ENCODE measurements at regions not wholly inside any gene's neighbourhood (a gene's known extent, or its start where the extent isn't known, plus 50 kb on each side); places are given as distances from the start of the nearest gene placed in this dataset.

DNA sequence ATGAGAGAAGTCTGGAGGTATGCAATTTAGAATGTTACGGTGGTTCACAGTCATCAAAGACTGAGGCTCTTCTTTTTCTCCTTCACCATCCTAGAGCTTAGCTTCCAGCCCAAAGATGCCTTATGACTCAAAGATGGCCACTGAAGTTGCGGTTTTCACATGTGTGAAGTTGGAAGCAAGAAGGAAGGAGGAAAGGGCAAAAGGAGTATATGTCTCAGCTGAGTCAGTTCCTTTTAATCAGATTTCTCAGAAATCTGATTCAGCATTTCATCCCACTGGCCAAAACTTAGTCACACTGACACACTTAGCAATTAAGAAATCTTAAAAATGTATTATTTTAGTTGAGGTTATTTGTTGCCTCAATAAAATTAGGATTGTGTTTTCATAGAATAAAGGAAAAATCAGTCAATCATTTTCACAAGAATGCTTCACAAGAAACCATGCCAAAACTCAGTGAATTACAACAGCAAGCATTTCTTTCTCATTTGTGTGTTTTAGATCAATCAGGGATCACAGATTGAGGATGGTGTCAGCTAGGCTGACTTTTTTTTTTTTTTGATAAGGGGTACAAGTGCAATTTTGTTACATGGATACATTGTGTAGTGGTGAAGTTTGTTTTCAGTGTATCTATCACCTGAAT lies 211.1 kb upstream of the GADL1 start:
- Histone ChIP-seq H3K27ac (ENCODE audit: insufficient read length, low read depth, low read length) (no peak overlapping the region), H2BK12ac (ENCODE audit: insufficient read length, low read depth, low read length) (no peak overlapping the region), H3K4ac (ENCODE audit: low read depth, low read length) (no peak overlapping the region), H3K23me2 (ENCODE audit: insufficient read length, low read depth, low read length, poor library complexity, severe bottlenecking) (no peaks in the 10 kb centered on the region), H3T11ph (ENCODE audit: low read length) (no peak overlapping the region), H2BK20ac (ENCODE audit: low read depth, low read length, poor library complexity, severe bottlenecking) (no peak overlapping the region), H2BK120ac (ENCODE audit: low read depth, low read length, poor library complexity, severe bottlenecking) (no peak overlapping the region), H4K91ac (ENCODE audit: insufficient read length, low read depth, low read length) (no peak overlapping the region), H3K18ac (ENCODE audit: insufficient read length, low read depth, low read length) (no peak overlapping the region), H4K20me1 (ENCODE audit: control insufficient read depth, insufficient read depth, insufficient read length) (no peaks in the 10 kb centered on the region), H3K23ac (ENCODE audit: insufficient read length, low read depth, low read length) (no peak overlapping the region), H3K27me3 (ENCODE audit: insufficient read depth, low read length) (no peaks in the 10 kb centered on the region), H3K9me3 (ENCODE audit: control insufficient read depth, low read depth, low read length) (no peaks in the 10 kb centered on the region), H2AK5ac (ENCODE audit: insufficient read length, low read length) (no peak overlapping the region), H3K9ac (ENCODE audit: extremely low read depth, insufficient read length, low read length) (no peak overlapping the region), H3K79me1 (ENCODE audit: insufficient read depth, low read depth, low read length, poor library complexity, severe bottlenecking) (no peaks in the 10 kb centered on the region), H3K79me2 (ENCODE audit: insufficient read depth, low read length) (no peaks in the 10 kb centered on the region), H2AFZ (ENCODE audit: low read length) (no peak overlapping the region), H4K8ac (replicated peaks; ENCODE audit: insufficient read length, low read depth, low read length) (no peak overlapping the region), H3K4me2 (ENCODE audit: insufficient read depth, insufficient read length, low read length) (no peak overlapping the region), H3K4me1 (ENCODE audit: insufficient read depth, low read length) (no peaks in the 10 kb centered on the region), H3K56ac (ENCODE audit: insufficient read length, low read depth, low read length) (no peak overlapping the region), H4K5ac (ENCODE audit: insufficient read length, low read depth, low read length) (no peak overlapping the region), H2BK5ac (ENCODE audit: insufficient read length, low read length) (no peak overlapping the region), H2BK15ac (ENCODE audit: low read depth, low read length) (no peak overlapping the region), H3K14ac (ENCODE audit: insufficient read depth, low read length) (no peak overlapping the region)
- Mint-ChIP-seq H3K4me3 (no peak overlapping the region), H3K9me3 (peaks cover 8 to 10% of the 10 kb centered on the region in 2 experiments; a peak in 3 of 5 replicates), H3K36me3 (ENCODE audit: insufficient read depth in 1 of 3, low read depth in 3 of 3) (peaks cover 0 to 9% (median 6%) of the 10 kb centered on the region in 3 experiments; a peak in 5 of 7 replicates), H3K27ac (no peak overlapping the region; a peak in 1 of 7 replicates), H3K4me1 (peaks cover 8 to 15% of the 10 kb centered on the region in 2 experiments), H3K27me3 (ENCODE audit: low read depth) (no peaks in the 10 kb centered on the region; the same call in 1 of the 2 replicates)
- no peak for DNase-seq
- TF ChIP-seq, protein P1, sequence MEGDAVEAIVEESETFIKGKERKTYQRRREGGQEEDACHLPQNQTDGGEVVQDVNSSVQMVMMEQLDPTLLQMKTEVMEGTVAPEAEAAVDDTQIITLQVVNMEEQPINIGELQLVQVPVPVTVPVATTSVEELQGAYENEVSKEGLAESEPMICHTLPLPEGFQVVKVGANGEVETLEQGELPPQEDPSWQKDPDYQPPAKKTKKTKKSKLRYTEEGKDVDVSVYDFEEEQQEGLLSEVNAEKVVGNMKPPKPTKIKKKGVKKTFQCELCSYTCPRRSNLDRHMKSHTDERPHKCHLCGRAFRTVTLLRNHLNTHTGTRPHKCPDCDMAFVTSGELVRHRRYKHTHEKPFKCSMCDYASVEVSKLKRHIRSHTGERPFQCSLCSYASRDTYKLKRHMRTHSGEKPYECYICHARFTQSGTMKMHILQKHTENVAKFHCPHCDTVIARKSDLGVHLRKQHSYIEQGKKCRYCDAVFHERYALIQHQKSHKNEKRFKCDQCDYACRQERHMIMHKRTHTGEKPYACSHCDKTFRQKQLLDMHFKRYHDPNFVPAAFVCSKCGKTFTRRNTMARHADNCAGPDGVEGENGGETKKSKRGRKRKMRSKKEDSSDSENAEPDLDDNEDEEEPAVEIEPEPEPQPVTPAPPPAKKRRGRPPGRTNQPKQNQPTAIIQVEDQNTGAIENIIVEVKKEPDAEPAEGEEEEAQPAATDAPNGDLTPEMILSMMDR (conservative IDR thresholded peaks at IDR 0.05), result no peak
- no CpG with 5 or more reads among the region's 2 CpGs for WGBS (ENCODE audit: extremely low coverage, insufficient read length, low lambda C conversion rate)
